ENCODE measurements at regions not wholly inside any gene's neighbourhood (a gene's known extent, or its start where the extent isn't known, plus 50 kb on each side); places are given as distances from the start of the nearest gene placed in this dataset.
"Not testable (repeated sequence)": the region's sequence is repeated elsewhere in the genome, so short reads cannot be mapped to it uniquely, and the experiment has no call there.

DNA sequence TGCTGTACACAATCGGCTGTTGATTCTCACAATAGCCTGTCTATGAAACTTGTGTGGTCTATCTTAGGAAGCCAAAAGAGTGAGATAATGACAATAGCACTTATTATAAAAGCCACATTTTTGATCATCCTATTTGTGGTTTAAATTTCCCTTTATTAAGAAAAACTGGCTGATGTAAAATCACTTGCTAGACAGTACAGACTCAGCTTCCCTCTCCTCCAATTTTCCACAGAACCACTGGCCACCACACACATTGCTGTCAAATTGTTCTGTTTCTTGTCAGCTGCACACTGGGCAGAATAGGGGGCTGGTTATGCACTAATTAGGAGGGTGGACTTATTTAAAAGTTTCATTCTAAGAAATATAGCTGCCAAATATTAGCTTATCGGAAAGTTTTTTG lies 425.9 kb downstream of the EPHA3 start:
- DNase-seq = no peak

DNA sequence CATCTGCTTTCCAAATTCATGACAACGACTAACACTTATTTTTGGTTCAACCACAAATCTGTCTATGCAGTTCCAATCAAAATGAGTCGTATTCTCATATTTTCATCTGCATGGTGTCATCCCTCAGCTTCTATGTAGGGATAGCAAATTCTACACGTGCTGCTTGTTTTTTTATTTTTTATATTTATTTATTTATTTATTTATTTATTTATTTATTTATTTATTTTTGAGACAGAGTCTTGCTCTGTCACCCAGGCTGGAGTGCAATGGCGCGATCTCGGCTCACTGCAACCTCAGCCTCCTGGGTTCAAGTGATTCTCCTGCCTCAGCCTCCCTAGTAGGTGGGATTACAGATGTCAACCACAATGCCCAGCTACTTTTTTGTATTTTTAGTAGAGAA lies 447.2 kb downstream of the EPHA3 start:
- DNase-seq = not testable (repeated sequence)

GRCh38 chr3:89558711-89559110 lies 451.3 kb downstream of the EPHA3 start:
- DNase-seq = no peak

DNA sequence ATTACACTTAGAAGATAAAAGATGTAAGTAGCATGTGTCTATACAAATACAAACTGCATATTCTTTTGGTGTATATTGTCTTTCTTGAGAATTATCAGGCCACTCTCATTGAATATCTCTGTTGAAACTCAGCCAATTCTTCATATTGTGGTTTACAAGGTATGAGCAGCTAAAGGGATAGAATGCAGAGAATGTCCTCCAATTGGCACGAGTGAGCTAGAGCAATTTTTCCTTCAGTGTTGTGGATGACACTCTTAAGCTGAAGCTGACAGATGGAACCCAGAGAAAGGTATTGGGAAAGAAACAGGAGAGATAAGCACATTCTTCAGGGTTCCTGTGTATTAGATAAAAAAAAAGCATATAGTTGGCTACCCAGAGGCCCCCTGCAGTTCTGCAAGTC lies 453.1 kb downstream of the EPHA3 start:
- DNase-seq = no peak

DNA sequence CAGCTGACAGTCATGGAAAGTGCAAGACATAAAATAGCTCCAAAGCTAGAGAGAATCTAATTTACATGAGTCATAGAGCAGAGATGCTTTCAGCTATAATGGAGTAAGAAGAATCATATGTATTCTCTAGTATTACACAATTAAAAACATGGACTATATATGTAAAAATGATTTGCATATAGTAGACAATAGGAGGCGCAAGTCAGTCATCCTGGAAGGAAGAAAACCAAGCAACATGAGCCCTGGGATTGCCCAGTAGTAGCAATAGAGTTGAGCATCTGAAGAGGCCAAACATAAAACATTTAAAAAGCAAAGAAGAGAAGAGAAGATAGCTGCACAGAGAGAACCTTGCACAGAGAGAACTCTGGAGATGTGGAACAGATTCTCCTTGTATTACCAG lies 455.0 kb downstream of the EPHA3 start:
- no peak for DNase-seq

GRCh38 chr3:89565098-89565497 lies 457.7 kb downstream of the EPHA3 start:
- no peak for DNase-seq

GRCh38 chr3:89570465-89570864 lies 463.0 kb downstream of the EPHA3 start:
- no peak for DNase-seq

DNA sequence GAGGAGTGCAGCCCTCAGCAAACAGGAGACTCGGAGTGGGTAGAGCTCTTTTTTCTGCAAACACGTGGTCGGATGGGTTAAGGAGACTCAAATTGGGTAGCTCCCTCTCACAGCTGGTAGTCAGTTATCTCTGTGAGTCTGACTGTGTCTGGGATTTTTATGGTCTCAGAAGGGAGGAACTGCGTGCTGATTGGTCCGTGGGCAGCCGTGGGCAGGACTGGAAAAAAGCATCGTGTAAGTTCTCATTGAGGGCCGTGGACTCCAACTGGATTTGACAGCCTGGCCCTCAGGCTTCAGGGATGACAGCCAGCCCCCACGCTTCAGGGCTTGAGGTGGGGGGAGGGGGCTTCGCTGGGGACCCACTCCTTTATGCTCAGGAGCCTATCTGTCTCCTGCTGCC lies 463.9 kb downstream of the EPHA3 start:
- DNase-seq = no peak

GRCh38 chr3:89571707-89572106 lies 464.3 kb downstream of the EPHA3 start:
- peak; percentile 39 for DNase-seq

DNA sequence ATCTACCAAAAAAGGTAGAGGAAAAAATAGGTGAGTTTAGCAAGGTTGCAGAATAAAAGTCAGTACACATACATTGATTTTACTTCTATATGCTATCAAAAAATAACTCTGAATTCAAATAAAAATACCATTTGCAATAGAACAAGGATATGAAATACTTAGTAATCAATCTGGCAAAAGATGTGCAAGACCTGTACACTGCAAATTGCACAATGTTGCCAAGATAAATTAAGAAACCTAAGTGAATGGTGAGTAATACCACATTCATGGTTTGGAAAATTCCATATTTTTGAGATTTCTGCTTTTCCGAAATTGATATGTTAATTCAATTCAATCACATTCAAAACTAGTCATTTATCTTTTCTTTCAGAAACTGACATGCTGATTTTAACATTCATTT lies 464.8 kb downstream of the EPHA3 start:
- no peak for DNase-seq

DNA sequence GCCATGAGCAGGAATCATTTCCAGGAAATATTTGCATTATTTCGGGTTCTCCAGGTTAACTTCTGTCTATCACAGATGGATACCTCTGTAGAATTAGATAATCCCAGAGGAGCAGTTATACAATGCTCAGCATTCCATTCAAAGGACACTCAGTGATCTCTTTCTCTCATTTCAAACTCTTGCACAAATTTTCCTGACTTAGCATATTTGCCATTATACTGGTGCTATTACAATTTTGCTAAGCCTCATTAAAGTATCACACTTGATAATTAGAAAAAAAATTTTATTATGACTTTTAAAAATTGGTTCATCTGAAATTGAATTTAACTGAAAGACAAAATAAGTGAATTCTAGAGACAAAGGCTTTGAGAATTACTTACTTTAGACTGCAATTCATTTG lies 469.0 kb downstream of the EPHA3 start:
- DNase-seq = no peak

DNA sequence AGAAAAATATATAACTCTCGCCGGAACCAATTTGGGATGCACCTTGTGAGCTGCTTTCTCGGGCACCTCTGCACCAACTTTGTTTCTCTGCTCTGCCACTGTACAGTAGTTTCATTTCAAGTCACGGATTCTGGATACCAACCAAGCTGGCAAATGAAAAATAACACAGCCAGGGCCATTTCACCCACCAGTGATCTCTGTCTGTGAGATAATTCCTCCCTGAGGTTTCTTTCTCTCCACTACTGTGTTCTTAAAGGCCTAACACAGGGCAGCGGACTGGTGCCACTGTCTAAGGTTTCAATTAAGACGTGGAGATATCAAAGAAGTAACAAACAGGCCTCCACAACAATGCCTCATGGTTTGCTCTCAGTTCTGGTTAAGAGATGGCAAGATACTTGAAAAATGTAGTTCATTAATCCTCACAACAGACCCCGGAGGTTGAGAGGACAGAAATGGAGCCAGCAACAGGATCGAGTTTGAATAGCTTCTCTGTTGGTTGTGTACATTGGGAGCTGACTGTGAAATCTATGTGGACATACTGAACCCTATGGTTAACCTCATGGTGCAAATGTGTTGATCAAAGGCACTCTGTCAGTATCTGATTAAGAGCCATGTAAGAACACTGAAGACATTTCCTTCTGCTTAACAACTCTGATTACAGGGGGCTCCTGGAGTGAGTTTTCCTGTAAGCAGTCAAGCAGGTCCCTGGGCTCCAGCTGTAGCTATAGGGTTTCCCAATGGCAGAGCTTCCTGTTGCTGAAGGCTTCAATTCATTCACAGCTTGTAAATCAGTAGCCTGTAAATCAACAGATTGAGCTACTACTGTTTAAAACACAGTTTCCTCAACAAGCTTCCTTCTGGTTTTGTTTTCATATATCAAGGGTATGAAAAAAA lies 470.5 kb downstream of the EPHA3 start:
- DNase-seq = no peak

GRCh38 chr3:89580859-89581258 lies 473.4 kb downstream of the EPHA3 start:
- DNase-seq = no peak

DNA sequence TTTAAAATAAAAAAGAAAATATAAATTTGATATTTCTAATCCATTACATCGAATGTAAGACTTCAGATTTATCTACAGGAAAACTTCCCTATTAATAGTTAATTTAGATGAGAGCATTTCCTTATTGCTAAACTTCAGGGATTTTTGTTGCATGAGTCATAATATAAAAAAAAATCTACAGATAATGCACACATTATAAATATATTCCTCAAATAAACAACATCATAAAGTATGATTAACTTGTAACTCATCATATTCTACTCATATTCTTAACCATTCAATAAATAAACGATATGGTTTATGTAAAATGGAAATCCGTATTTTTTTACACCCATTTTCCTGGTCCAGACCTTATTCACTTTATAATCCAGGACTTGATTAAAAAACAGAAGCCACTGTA lies 477.0 kb downstream of the EPHA3 start:
- no peak for DNase-seq

DNA sequence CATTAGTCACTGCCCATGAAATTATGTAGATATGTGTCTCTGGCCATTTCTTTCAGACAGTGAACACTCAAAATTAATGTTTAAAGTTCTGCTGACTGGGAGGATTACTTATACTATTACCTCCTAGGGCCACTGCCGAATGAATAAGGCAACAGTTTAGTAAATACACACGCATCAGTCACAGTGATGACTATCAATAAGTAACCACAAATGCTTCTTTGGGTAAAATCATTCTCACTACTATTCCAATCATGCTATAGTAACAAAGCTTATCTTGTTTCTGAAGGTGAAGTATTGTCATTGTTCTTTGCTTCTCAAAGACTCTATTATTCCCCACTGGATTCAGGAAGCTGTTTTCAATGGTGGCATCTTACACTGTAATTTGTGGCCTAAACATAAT lies 478.8 kb downstream of the EPHA3 start:
- no peak for DNase-seq

DNA sequence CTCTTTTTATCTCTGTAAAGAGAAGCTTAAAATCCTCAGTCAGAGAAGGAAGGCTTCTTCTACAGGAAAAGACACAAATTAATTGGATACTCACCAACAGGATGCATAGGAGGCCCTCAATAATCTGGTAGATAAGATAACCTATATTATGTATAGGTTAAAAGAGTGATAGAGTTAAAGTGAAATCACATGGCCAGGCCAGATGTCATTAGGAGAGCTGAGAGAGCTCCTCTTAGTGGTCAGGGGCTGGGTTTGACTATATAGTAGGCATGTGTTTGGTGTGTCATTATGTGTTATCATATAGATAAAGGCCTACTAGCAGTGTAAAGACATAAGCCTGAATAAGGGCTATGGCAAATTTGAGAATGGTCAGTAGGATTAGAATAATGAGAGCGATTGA lies 479.3 kb downstream of the EPHA3 start:
- no peak for DNase-seq

DNA sequence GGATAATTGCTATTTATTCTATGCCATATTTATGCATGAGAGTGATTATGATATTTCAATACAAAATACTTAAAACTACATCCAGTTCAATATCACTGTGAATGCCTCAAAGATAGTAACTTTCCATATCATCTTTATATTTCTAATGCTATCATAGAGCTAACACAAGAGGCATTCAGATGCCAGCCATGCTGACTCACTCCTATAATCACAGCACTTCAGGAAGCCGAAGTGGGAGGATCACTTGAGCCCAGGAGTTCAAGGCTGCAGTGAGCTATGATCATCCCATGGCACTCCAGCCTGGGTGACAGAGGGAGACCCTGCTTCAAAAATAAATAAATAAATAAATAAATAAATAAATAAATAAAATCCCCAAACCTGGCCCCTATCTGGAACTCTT lies 498.7 kb downstream of the EPHA3 start:
- DNase-seq = no peak

DNA sequence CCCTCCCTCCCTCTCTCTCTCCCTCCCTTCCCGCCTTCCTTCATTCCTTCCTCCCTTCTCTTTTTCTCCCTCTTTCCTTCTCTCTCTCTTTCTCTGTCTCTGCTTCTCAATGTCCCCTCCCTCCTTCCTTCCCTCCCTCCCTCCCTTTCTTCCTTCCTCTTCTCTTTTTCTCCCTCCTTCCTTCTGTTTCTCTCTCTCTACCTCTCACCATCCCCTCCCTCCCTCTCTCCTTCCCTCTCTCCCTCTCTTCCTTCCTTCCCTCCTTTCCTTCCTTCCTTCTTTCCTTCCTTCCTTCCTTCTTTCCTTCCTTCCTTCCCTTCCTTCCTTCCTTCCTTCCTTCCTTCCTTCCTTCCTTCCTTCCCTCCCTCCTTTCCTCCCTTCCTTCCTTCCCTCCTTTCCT lies 504.6 kb downstream of the EPHA3 start:
- no peak for DNase-seq

GRCh38 chr3:89613241-89613640 lies 505.8 kb downstream of the EPHA3 start:
- no peak for DNase-seq

GRCh38 chr3:89617706-89618105 lies 510.3 kb downstream of the EPHA3 start:
- peak; percentile 55 for DNase-seq

DNA sequence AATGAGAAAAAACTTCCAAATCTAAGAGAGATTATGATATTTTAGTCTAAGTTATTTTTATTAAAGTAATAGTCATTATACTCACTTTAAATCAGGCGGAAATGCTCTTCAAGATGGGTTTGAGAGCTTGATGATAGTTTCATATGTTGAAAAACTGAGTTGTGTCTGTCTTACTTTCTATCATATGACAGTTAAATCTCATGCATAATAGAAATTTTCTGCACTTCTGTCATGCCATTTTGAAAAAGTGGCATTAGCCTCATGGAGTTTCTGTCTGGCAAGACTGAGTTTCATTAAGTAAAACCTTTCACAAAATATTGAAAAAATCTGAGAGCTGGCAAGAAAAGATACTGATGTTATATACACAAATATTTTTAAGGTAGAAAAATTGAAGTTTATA lies 511.8 kb downstream of the EPHA3 start:
- DNase-seq = no peak

DNA sequence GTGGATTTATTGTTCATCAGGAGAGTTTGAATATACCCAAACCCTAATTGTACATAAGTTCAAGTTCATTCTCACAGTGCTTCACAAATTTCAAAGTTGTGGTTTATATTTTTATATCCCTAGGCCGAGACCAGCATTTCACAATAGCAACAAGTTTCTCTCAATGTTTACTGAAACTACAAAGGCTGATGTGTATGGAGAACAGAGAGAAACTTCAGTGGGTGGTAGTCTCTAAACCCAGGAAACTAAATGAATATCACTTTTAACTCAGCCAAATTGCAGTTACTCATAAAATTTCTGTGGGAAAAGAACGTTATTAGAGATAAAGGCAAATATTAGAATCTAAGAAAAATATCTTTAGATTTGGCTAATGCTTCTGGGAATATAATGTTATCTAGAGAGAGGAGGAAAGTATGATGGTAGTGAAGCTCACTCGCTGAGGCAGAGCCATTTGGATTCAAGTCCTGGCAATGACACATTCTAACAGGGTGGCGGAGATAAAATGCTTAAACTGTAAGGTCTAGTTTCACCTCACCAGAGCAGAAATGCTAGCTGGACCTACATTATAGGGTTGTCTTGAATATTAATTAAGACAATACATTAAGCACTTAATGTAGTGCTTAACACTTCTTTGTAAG lies 514.8 kb downstream of the EPHA3 start:
- no peak for DNase-seq

GRCh38 chr3:89624494-89624893 lies 517.1 kb downstream of the EPHA3 start:
- no peak for DNase-seq

DNA sequence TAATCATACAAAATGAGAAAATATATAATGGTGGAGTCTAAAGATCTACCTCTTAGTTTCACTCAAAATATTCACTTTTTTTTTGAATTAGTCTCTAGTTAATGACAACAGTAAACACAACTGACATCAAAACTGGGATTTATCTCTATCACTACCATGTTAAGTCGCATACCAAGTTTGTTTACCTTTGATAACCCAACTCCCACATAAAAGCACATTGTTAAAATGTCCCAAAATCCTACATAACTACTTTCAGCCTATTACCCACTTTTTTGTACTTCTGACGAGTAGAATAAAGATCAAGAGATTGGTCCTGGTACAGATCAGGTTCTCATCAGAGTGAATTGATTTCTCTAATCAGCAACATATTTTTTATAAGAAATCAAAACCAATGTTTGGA lies 518.5 kb downstream of the EPHA3 start:
- no peak for DNase-seq

All from NCI-H446 treated with DMSO at 0.1 percent for 48 hours (cell line).